B cell (primary cell): ENCODE measurements at regions not wholly inside any gene's neighbourhood (a gene's known extent, or its start where the extent isn't known, plus 50 kb on each side); places are given as distances from the start of the nearest gene placed in this dataset.

Source experiments
- ATAC-seq: fragments of 200-7000 bp; cut with Tn5 transposase; one replicate; pipeline ENCODE4 v1.10.0; 2021; ENCODE audit warnings: low read depth, mild to moderate bottlenecking, moderate number of reproducible peaks, moderate library complexity
- CTCF ChIA-PET: fragments of 350-600 bp; sonication (Branson Sonifier 250); formaldehyde crosslinking; loops from one replicate; lab custom pipeline; 2021; ENCODE audit warnings: antibody characterized with exemption, inconsistent platforms; lab: Charles Lee
- POLR2A ChIA-PET: fragments of 350-600 bp; sonication (Branson Sonifier 250); formaldehyde crosslinking; loops from one replicate; lab custom pipeline; 2021; ENCODE audit warnings: antibody characterized with exemption; lab: Charles Lee
- DNase-seq: peaks from one replicate; pipeline ENCODE4 v3.0.0; 2013
- H2AFZ ChIP-seq: 2 replicates; pipeline ENCODE4 v1.6.1; 2012; ENCODE audit warnings: mild to moderate bottlenecking, low read depth, low read length; ENCODE audit not compliant: insufficient read depth, poor library complexity, severe bottlenecking
- H3K27ac ChIP-seq, 2 donors: 1 replicate in 1 of 2; 2 replicates in 1 of 2; pipeline ENCODE4 v1.5.1; 2012 to 2013; ENCODE audit warnings: low read length in 2 of 2, mild to moderate bottlenecking in 2 of 2, moderate library complexity in 1 of 2
- H3K27me3 ChIP-seq, 4 experiments: fragments of 200-600 bp in 1 of 4; sonication (generic) in 1 of 4; replicated peaks in 1 of 4; 1 replicate in 2 of 4; 2 replicates in 2 of 4; pipeline versions ENCODE4 v1.6.1 to v1.7.0; 2013 to 2016; ENCODE audit warnings: low read length in 3 of 4, mild to moderate bottlenecking in 2 of 4, mixed read lengths in 1 of 4, moderate library complexity in 1 of 4; ENCODE audit not compliant: insufficient read depth in 4 of 4, control insufficient read depth in 3 of 4; ENCODE audit errors: control extremely low read depth in 1 of 4
- H3K36me3 ChIP-seq, 2 experiments: replicated peaks in 1 of 2; 1 replicate in 1 of 2; 2 replicates in 1 of 2; pipeline versions ENCODE4 v1.6.1 to v1.7.1; 2013; ENCODE audit warnings: low read length in 1 of 2; ENCODE audit not compliant: insufficient read depth in 2 of 2, control insufficient read depth in 1 of 2; ENCODE audit errors: control extremely low read depth in 1 of 2, extremely low read depth in 1 of 2
- H3K4me1 ChIP-seq, 2 donors: fragments of 200-600 bp in 1 of 2; sonication (generic) in 1 of 2; 1 replicate in 1 of 2; 2 replicates in 1 of 2; pipeline versions ENCODE4 v1.5.1 to v1.6.1; 2013 to 2017; ENCODE audit warnings: low read length in 2 of 2; ENCODE audit not compliant: control insufficient read depth in 2 of 2, insufficient read depth in 2 of 2
- H3K4me2 ChIP-seq: replicated peaks from 2 replicates; pipeline ENCODE3; 2012; ENCODE audit warnings: mild to moderate bottlenecking, low read depth, low read length; ENCODE audit not compliant: poor library complexity, severe bottlenecking
- H3K4me3 ChIP-seq, 5 experiments: fragments of 200-600 bp in 1 of 5; sonication (generic) in 1 of 5; 1 replicate in 3 of 5; 2 replicates in 2 of 5; pipeline versions ENCODE4 v1.5.1 to v1.7.0; 2011 to 2016; ENCODE audit warnings: low read length in 4 of 5, mild to moderate bottlenecking in 4 of 5, low read depth in 2 of 5, control low read depth in 1 of 5, moderate library complexity in 1 of 5; ENCODE audit not compliant: insufficient read depth in 1 of 5; ENCODE audit errors: control extremely low read depth in 1 of 5, extremely low read depth in 1 of 5
- H3K79me2 ChIP-seq: fragments of 200-600 bp; sonication (generic); one replicate; pipeline ENCODE4 v1.6.0; 2016; ENCODE audit warnings: low read length; ENCODE audit not compliant: control insufficient read depth, insufficient read depth
- H3K9ac ChIP-seq: fragments of 200-600 bp; sonication (generic); 2 replicates; pipeline ENCODE4 v1.6.1; 2017; ENCODE audit warnings: mild to moderate bottlenecking, low read length, moderate library complexity
- H3K9me3 ChIP-seq, 3 donors: one replicate each; pipeline versions ENCODE4 v1.6.1 to v1.7.1; 2013; ENCODE audit warnings: low read length in 2 of 3; ENCODE audit not compliant: control insufficient read depth in 2 of 3, insufficient read depth in 1 of 3; ENCODE audit errors: control extremely low read depth in 1 of 3
- H4K20me1 ChIP-seq: 2 replicates; pipeline ENCODE4 v1.6.0; 2012; ENCODE audit warnings: mild to moderate bottlenecking, low read length; ENCODE audit not compliant: insufficient read depth, control insufficient read depth, poor library complexity, severe bottlenecking
- H3K27ac Mint-ChIP-seq: one replicate; pipeline ENCODE4 v1.8.0; 2021; ENCODE audit warnings: mixed read lengths
- H3K27me3 Mint-ChIP-seq: one replicate; pipeline ENCODE4 v1.8.0; 2021; ENCODE audit warnings: mixed read lengths
- H3K4me1 Mint-ChIP-seq: one replicate; pipeline ENCODE4 v1.8.0; 2021; ENCODE audit warnings: mixed read lengths
- H3K4me3 Mint-ChIP-seq: one replicate; pipeline ENCODE4 v1.8.0; 2021; ENCODE audit warnings: mixed read lengths
- H3K9me3 Mint-ChIP-seq: one replicate; pipeline ENCODE4 v1.8.0; 2022; ENCODE audit warnings: mixed read lengths; ENCODE audit not compliant: insufficient read depth
- CTCF ChIP-seq: fragments of 200-600 bp; IDR thresholded peaks from one replicate; pipeline ENCODE4 v1.8.0; 2022; ENCODE audit warnings: antibody characterized with exemption, mild to moderate bottlenecking
- EZH2 ChIP-seq: IDR thresholded peaks from 2 replicates; pipeline ENCODE4 v1.6.1; 2012; ENCODE audit warnings: borderline replicate concordance, low read depth, mild to moderate bottlenecking, moderate library complexity, low read length; ENCODE audit not compliant: insufficient read depth, poor library complexity, severe bottlenecking
- WGBS: methylation state at CpG from one replicate; pipeline ENCODE4 v1.1.5; 2013; ENCODE audit warnings: missing lambda C conversion rate; ENCODE audit not compliant: insufficient coverage; 5-methylcytosine and 5-hydroxymethylcytosine counted together
- intact Hi-C: fragments of 100-400 bp; cut with micrococcal nuclease; formaldehyde crosslinking; loops from one replicate; pipeline ENCODE4 v1.10.0; 2022

DNA sequence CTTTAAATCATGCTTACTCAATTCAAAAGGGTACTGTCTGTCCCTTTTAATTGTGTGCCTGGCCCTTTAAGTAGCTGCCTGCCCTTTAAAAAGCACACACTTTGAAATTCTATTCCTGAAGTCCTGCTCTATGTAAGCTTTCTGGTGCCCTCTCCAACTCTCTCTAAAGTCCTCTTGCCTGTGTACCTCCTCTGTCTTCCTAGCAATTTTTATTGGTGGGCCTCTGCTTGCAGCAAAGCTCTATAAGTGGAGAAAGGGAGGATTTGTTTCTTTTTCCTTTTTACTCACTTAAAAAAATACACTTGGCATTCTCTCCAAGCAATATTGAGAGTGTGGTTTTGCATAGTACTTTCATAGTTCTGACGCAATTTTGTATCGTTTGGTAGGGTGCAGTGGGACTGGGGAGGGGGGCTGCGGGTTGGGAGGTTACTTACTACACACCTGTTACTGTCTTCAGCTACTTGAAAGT is 135.4 kb downstream of the LMO4 start:
- no peaks in the 10 kb centered on the region for H3K27me3 Mint-ChIP-seq
- no peaks in the 10 kb centered on the region for H3K4me1 Mint-ChIP-seq
- Histone ChIP-seq H3K79me2 (no peaks in the 10 kb centered on the region), H3K4me3 (no peak overlapping the region), H3K9me3 (peaks cover 0 to 6% (median 0%) of the 10 kb centered on the region in 3 donors), H3K4me1 (no peaks in the 10 kb centered on the region), H2AFZ (no peak overlapping the region), H3K9ac (no peak overlapping the region), H4K20me1 (no peaks in the 10 kb centered on the region), H3K36me3 (no peaks in the 10 kb centered on the region), H3K27ac (no peak overlapping the region), H3K4me2 (no peak overlapping the region), H3K27me3 (no peaks in the 10 kb centered on the region)
- DNase-seq, result no peak
- no peak for ATAC-seq
- no peaks in the 10 kb centered on the region for H3K9me3 Mint-ChIP-seq
- H3K4me3 Mint-ChIP-seq, result no peak overlapping the region
- no CpG with 5 or more reads among the region's 3 CpGs for whole genome bisulfite sequencing
- H3K27ac Mint-ChIP-seq, result no peak overlapping the region
- TF ChIP-seq CTCF (no peak), EZH2 (no peak)
- intact Hi-C loops, result no loop called here
- ChIA-PET CTCF (interaction anchor here (0.7 kb wide), 1 partner anchor 489 kb away, joined by 3 read pairs; no protein-coding TSS in a partner anchor), POLR2A (no interaction called here)

DNA sequence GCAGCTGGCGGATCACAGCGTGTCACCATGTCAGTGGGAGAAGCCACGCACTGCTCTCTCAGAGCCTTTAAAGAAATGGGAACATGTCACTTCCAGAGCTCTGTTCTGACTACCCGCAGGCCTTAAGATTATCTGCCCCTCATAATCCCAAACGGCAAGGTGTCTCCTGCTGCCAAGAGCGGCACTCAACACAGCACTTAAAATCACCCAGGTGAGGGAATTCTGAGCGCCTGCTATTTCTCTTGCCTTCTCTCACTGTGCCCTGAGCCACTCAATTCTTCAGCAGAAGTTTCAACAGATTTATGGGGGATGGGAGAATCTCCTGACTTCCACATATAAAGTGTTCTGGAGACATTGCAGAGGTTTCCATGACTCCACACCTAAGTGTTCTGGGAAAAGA is 137.9 kb downstream of the LMO4 start:
- Histone ChIP-seq H3K9ac (no peak overlapping the region), H3K4me3 (no peak overlapping the region), H3K27ac (no peak overlapping the region), H3K4me1 (no peaks in the 10 kb centered on the region), H2AFZ (no peak overlapping the region), H3K79me2 (no peaks in the 10 kb centered on the region), H4K20me1 (no peaks in the 10 kb centered on the region), H3K27me3 (no peaks in the 10 kb centered on the region), H3K36me3 (no peaks in the 10 kb centered on the region), H3K9me3 (no peaks in the 10 kb centered on the region), H3K4me2 (no peak overlapping the region)
- DNase-seq (no peak), ATAC-seq (no peak)
- CTCF ChIA-PET, result no interaction called here
- POLR2A ChIA-PET, result no interaction called here
- no peak overlapping the region for H3K27ac Mint-ChIP-seq
- WGBS, result 93% methylated on average over 4 of the region's 7 CpGs
- intact Hi-C loops, result no loop called here
- H3K4me3 Mint-ChIP-seq, result no peak overlapping the region
- H3K9me3 Mint-ChIP-seq, result no peaks in the 10 kb centered on the region
- no peaks in the 10 kb centered on the region for H3K27me3 Mint-ChIP-seq
- H3K4me1 Mint-ChIP-seq, result no peaks in the 10 kb centered on the region
- no peak for TF ChIP-seq EZH2
- TF ChIP-seq CTCF, result no peak
